MCF 10A (cell line): ENCODE measurements at regions not wholly inside any gene's neighbourhood (a gene's known extent, or its start where the extent isn't known, plus 50 kb on each side); places are given as distances from the start of the nearest gene placed in this dataset.

Experiments
- BruUV-seq: library from RNA; stranded (reverse); fragments of 400-500 nt; replicated peaks from 2 replicates; lab custom pipeline; 2021; lab: Mats Ljungman, UMichigan
- CTCF ChIA-PET: fragments of 300-600 bp; sonication (Branson Sonifier 250); formaldehyde crosslinking; extraction: SDS; loops from one replicate; lab custom pipeline; 2021; ENCODE audit warnings: antibody characterized with exemption, inconsistent platforms; lab: Yijun Ruan, JAX
- POLR2A ChIA-PET: fragments of 300-600, 350-650 bp; sonication (Branson Sonifier 250); formaldehyde crosslinking; extraction: SDS; loops from one replicate; lab custom pipeline; 2020; ENCODE audit warnings: antibody characterized with exemption, inconsistent platforms; lab: Yijun Ruan, JAX
- DNase-seq: peaks from one replicate; pipeline ENCODE4 v3.0.0-alpha.2; 2018; ENCODE audit not compliant: unreplicated experiment
- H3K27ac Mint-ChIP-seq: one replicate; pipeline ENCODE4 v1.8.0; 2022; ENCODE audit warnings: mild to moderate bottlenecking, low read depth, mixed read lengths; ENCODE audit not compliant: unreplicated experiment
- H3K27me3 Mint-ChIP-seq: one replicate; pipeline ENCODE4 v1.8.0; 2022; ENCODE audit warnings: mixed read lengths; ENCODE audit not compliant: insufficient read depth, unreplicated experiment
- H3K36me3 Mint-ChIP-seq: one replicate; pipeline ENCODE4 v1.8.0; 2022; ENCODE audit warnings: mild to moderate bottlenecking, moderate library complexity, mixed read lengths; ENCODE audit not compliant: insufficient read depth, unreplicated experiment
- H3K4me1 Mint-ChIP-seq: one replicate; pipeline ENCODE4 v1.8.0; 2022; ENCODE audit warnings: mixed read lengths; ENCODE audit not compliant: insufficient read depth, unreplicated experiment
- H3K4me3 Mint-ChIP-seq: one replicate; pipeline ENCODE4 v1.8.0; 2022; ENCODE audit warnings: mild to moderate bottlenecking, moderate library complexity, mixed read lengths; ENCODE audit not compliant: unreplicated experiment
- H3K9me3 Mint-ChIP-seq: one replicate; pipeline ENCODE4 v1.8.0; 2022; ENCODE audit warnings: mixed read lengths; ENCODE audit not compliant: unreplicated experiment
- intact Hi-C: fragments of 100-400 bp; cut with micrococcal nuclease; formaldehyde crosslinking; loops from 2 replicates; pipeline ENCODE4 v1.14.1; 2022
- TF ChIP-seq, protein P1 (sequence below): fragments of 200-600 bp; IDR thresholded peaks from one replicate; pipeline ENCODE4 v1.8.0; 2022; ENCODE audit warnings: antibody characterized with exemption, mild to moderate bottlenecking; ENCODE audit not compliant: unreplicated experiment

DNA sequence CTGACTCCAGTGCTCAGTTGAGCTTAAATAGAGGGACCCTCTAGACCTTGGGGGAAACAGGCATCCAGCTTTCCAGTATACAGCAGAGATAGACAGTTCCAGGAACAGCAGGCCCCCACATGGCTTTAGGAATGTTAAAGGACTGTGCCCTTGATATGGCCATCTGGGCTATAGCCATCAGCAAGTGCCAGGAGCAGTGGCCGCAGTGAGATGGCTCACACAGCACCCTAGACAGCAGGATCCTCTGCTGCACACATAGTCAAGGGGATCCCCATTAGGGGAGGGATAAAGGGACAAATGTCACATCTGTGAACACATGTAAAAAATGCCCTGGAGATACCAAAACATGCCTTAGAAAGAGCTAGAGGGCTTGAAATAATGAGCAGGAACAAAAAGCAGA, 213.4 kb downstream of the PTH2R start:
- Mint-ChIP-seq H3K4me1 (no peaks in the 10 kb centered on the region), H3K9me3 (peaks cover 8% of the 10 kb centered on the region), H3K27me3 (no peaks in the 10 kb centered on the region), H3K27ac (no peak overlapping the region), H3K36me3 (no peaks in the 10 kb centered on the region), H3K4me3 (no peak overlapping the region)
- TF ChIP-seq, protein P1, sequence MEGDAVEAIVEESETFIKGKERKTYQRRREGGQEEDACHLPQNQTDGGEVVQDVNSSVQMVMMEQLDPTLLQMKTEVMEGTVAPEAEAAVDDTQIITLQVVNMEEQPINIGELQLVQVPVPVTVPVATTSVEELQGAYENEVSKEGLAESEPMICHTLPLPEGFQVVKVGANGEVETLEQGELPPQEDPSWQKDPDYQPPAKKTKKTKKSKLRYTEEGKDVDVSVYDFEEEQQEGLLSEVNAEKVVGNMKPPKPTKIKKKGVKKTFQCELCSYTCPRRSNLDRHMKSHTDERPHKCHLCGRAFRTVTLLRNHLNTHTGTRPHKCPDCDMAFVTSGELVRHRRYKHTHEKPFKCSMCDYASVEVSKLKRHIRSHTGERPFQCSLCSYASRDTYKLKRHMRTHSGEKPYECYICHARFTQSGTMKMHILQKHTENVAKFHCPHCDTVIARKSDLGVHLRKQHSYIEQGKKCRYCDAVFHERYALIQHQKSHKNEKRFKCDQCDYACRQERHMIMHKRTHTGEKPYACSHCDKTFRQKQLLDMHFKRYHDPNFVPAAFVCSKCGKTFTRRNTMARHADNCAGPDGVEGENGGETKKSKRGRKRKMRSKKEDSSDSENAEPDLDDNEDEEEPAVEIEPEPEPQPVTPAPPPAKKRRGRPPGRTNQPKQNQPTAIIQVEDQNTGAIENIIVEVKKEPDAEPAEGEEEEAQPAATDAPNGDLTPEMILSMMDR, result no peak
- CTCF ChIA-PET, result interaction anchor here (0.9 to 1.3 kb wide), 2 partner anchors 10 to 11 kb away, joined by 3 read pairs; no protein-coding TSS in a partner anchor
- no TSS peak for BruUV-seq
- intact Hi-C loops, result no loop called here
- no peak for DNase-seq
- POLR2A ChIA-PET, result no interaction called here

DNA sequence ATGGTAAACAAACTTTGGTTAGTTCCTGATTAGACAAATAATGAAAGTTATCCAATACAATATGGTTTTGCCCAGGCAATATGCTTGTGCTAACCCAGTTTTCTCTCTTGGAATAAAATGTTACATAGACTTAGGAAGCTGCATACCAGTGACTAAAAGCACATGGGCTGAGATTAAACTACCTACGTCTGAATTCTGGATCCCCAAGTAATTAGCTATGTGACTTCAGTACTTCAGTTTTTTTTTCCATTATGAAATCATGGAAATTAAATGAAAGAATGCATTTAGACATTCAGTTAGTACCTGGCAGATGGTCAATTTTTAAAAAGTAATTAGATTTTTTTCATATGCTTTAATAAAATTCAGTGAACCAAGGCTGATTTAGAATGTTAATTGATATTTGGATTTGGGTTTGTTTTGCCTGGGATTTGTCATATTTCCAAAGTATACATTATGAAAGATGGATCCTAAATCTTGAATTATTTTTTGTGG, 213.9 kb downstream of the PTH2R start:
- TF ChIP-seq, protein P1, result no peak
- no TSS peak for BruUV-seq
- no peak for DNase-seq
- H3K9me3 Mint-ChIP-seq, result peaks cover 8% of the 10 kb centered on the region
- H3K4me3 Mint-ChIP-seq, result no peak overlapping the region
- CTCF ChIA-PET, result no interaction called here
- H3K27ac Mint-ChIP-seq, result no peak overlapping the region
- H3K36me3 Mint-ChIP-seq, result no peaks in the 10 kb centered on the region
- H3K27me3 Mint-ChIP-seq, result no peaks in the 10 kb centered on the region
- intact Hi-C loops, result no loop called here
- POLR2A ChIA-PET, result no interaction called here
- H3K4me1 Mint-ChIP-seq, result no peaks in the 10 kb centered on the region

DNA sequence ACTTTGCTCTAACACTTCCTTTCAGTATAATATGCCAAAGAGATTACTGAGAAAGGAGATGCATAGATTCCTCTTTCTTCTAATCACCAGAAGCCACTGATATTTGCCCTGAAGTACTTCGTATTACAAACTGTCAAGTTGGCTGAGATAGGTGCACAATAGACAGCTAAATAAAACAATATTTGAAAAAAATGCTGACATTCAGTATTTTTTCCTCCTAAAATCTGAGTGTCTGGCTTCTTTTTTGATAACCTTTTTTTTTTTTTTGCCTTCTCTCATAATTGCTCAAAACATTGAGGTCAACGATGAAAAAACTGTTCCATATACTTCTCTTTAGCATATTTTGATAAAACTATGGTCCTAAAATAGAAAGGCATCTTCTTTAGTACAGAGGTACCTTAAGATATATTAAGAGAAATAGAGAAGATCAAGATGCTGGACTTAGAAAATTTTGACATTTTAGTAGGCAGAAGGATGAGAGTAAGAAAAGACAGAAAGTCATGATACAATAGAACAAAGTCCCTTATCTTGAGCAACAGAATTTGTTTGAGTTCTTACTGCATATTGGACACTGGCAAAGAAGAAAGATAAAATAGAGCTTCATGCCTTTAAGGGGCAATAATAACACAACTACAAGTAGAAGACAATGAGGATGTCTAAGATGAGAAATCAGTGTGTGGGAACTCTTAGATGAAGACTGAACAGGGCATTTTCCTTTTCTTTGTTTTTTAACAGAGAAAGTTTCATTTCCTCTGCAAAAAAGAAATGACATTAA, 220.7 kb downstream of the PTH2R start:
- DNase-seq, result no peak
- H3K9me3 Mint-ChIP-seq, result no peaks in the 10 kb centered on the region

DNA sequence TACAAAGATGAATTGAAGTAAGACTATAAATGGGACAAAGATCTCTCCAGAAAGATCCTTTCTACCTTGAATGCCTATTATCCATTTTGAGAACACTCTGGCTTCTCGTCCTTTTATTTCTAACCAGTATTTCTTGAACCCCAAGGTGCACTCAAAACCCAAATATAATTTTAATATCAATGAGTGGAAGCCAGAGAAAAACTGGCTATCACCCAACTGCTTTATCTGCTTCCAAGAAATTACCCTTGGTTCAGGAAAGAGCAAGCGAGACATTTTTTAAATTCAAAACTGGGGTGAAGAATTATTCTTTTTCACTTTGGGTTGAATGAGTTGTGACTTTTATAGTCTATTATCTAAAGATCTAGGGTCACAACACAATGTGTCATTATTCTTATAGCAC, 221.3 kb downstream of the PTH2R start:
- TF ChIP-seq, protein P1, result no peak
- H3K4me3 Mint-ChIP-seq, result no peak overlapping the region
- DNase-seq, result no peak
- intact Hi-C loops, result no loop called here
- no peaks in the 10 kb centered on the region for H3K9me3 Mint-ChIP-seq
- H3K27ac Mint-ChIP-seq, result no peak overlapping the region
- H3K36me3 Mint-ChIP-seq, result no peaks in the 10 kb centered on the region
- POLR2A ChIA-PET, result no interaction called here
- no peaks in the 10 kb centered on the region for H3K4me1 Mint-ChIP-seq
- H3K27me3 Mint-ChIP-seq, result peaks cover 7% of the 10 kb centered on the region
- CTCF ChIA-PET, result interaction anchor here (0.7 kb wide), 1 partner anchor 30 kb away, joined by 4 read pairs; no protein-coding TSS in a partner anchor
- no TSS peak for BruUV-seq

More for the DNA sequence above, 220.7 kb downstream of the PTH2R start:
- ChIA-PET POLR2A (no interaction called here), CTCF (no interaction called here)
- TF ChIP-seq, protein P1, result no peak
- no peaks in the 10 kb centered on the region for H3K4me1 Mint-ChIP-seq
- BruUV-seq, result no TSS peak
- peaks cover 7% of the 10 kb centered on the region for H3K27me3 Mint-ChIP-seq
- no peak overlapping the region for H3K4me3 Mint-ChIP-seq
- intact Hi-C loops, result no loop called here
- no peak overlapping the region for H3K27ac Mint-ChIP-seq
- H3K36me3 Mint-ChIP-seq, result no peaks in the 10 kb centered on the region
